Common myeloid progenitor, CD34-positive (primary cell): ENCODE measurements at regions not wholly inside any gene's neighbourhood (a gene's known extent, or its start where the extent isn't known, plus 50 kb on each side); places are given as distances from the start of the nearest gene placed in this dataset.

ENCODE experiments used
- CTCF ChIA-PET: fragments of 350-600 bp; sonication (Branson Sonifier 250); formaldehyde crosslinking; loops from one replicate; lab custom pipeline; 2021; ENCODE audit warnings: antibody characterized with exemption; lab: Charles Lee
- POLR2A ChIA-PET: fragments of 350-600 bp; sonication (Branson Sonifier 250); formaldehyde crosslinking; loops from one replicate; lab custom pipeline; 2021; ENCODE audit warnings: antibody characterized with exemption; lab: Charles Lee
- DNase-seq, 3 donors: peaks; one replicate each; pipeline versions ENCODE4 v3.0.0 to v3.0.0-alpha.2; 2013
- H3K27ac ChIP-seq, 2 experiments: 1 replicate in 1 of 2; 2 replicates in 1 of 2; pipeline ENCODE4 v1.7.0; 2013; ENCODE audit warnings: inconsistent platforms in 2 of 2, low read length in 2 of 2, mild to moderate bottlenecking in 2 of 2, low read depth in 1 of 2, moderate library complexity in 1 of 2; ENCODE audit not compliant: severe bottlenecking in 2 of 2, insufficient read depth in 1 of 2, poor library complexity in 1 of 2
- H3K27me3 ChIP-seq, 5 experiments: replicated peaks in 2 of 5; 1 replicate in 3 of 5; 2 replicates in 2 of 5; pipeline versions ENCODE4 v1.6.1 to v1.7.0; 2013; ENCODE audit warnings: low read length in 4 of 5, mild to moderate bottlenecking in 2 of 5, moderate library complexity in 2 of 5, inconsistent platforms in 1 of 5; ENCODE audit not compliant: insufficient read depth in 5 of 5, control insufficient read depth in 4 of 5
- H3K36me3 ChIP-seq, 4 experiments: 1 replicate in 2 of 4; 2 replicates in 2 of 4; pipeline versions ENCODE4 v1.6.1 to v1.7.0; 2013; ENCODE audit warnings: low read length in 3 of 4, control low read depth in 1 of 4, mild to moderate bottlenecking in 1 of 4; ENCODE audit not compliant: control insufficient read depth in 4 of 4, insufficient read depth in 4 of 4
- H3K4me1 ChIP-seq, 4 experiments: 1 replicate in 3 of 4; 2 replicates in 1 of 4; pipeline versions ENCODE4 v1.6.1 to v1.7.1; 2013; ENCODE audit warnings: low read length in 3 of 4, mild to moderate bottlenecking in 3 of 4, control low read depth in 1 of 4, inconsistent platforms in 1 of 4, moderate library complexity in 1 of 4; ENCODE audit not compliant: control insufficient read depth in 4 of 4, insufficient read depth in 4 of 4; ENCODE audit errors: control extremely low read depth in 1 of 4
- H3K4me3 ChIP-seq, 7 experiments: 1 replicate in 4 of 7; 2 replicates in 3 of 7; pipeline versions ENCODE4 v1.5.1 to v1.7.0; 2013; ENCODE audit warnings: mild to moderate bottlenecking in 7 of 7, low read length in 6 of 7, moderate library complexity in 6 of 7, inconsistent platforms in 2 of 7, low read depth in 2 of 7, control low read depth in 1 of 7; ENCODE audit not compliant: insufficient read depth in 4 of 7, control insufficient read depth in 1 of 7; ENCODE audit errors: extremely low read depth in 1 of 7
- H3K9me3 ChIP-seq, 5 experiments: 1 replicate in 4 of 5; 2 replicates in 1 of 5; pipeline versions ENCODE4 v1.6.1 to v1.7.1; 2013; ENCODE audit warnings: low read length in 4 of 5, mild to moderate bottlenecking in 2 of 5, inconsistent platforms in 1 of 5, low read depth in 1 of 5, moderate library complexity in 1 of 5; ENCODE audit not compliant: control insufficient read depth in 4 of 5, insufficient read depth in 2 of 5; ENCODE audit errors: control extremely low read depth in 1 of 5
- WGBS: methylation state at CpG from one replicate; pipeline ENCODE4 v1.1.5; 2013; ENCODE audit not compliant: insufficient coverage; 5-methylcytosine and 5-hydroxymethylcytosine counted together

GRCh38 chr15:77713281-77713680 is 80.6 kb upstream of the LINGO1 start:
- H3K9me3 ChIP-seq: no peaks in the 10 kb centered on the region
- peaks cover 0 to 11% (median 3%) of the 10 kb centered on the region in 4 experiments for H3K4me1 ChIP-seq
- no peak for DNase-seq
- no peak overlapping the region for H3K27ac ChIP-seq
- no peaks in the 10 kb centered on the region for H3K36me3 ChIP-seq
- POLR2A ChIA-PET: no interaction called here
- whole genome bisulfite sequencing: no CpG with 5 or more reads among the region's 10 CpGs
- peaks cover 0 to 7% (median 3%) of the 10 kb centered on the region in 5 experiments for H3K27me3 ChIP-seq
- CTCF ChIA-PET: no interaction called here
- H3K4me3 ChIP-seq: no peak overlapping the region

GRCh38 chr15:77712438-77712837 is 79.7 kb upstream of the LINGO1 start:
- POLR2A ChIA-PET: no interaction called here

GRCh38 chr15:77710637-77711036 is 77.9 kb upstream of the LINGO1 start:
- H3K36me3 ChIP-seq: no peaks in the 10 kb centered on the region
- H3K4me1 ChIP-seq: no peaks in the 10 kb centered on the region
- 98% methylated on average over 13 of the region's 13 CpGs for WGBS
- CTCF ChIA-PET: interaction anchor here (0.5 to 0.9 kb wide), 2 partner anchors 11 to 602 kb away, joined by 3 read pairs; no protein-coding TSS in a partner anchor
- no peak overlapping the region for H3K27ac ChIP-seq
- POLR2A ChIA-PET: no interaction called here
- H3K9me3 ChIP-seq: no peaks in the 10 kb centered on the region
- no peak overlapping the region for H3K4me3 ChIP-seq
- no peak for DNase-seq
- peaks cover 0 to 5% (median 0%) of the 10 kb centered on the region in 5 experiments for H3K27me3 ChIP-seq

More at GRCh38 chr15:77712438-77712837, 79.7 kb upstream of the LINGO1 start:
- H3K4me3 ChIP-seq: no peak overlapping the region
- H3K4me1 ChIP-seq: peaks cover 0 to 9% (median 3%) of the 10 kb centered on the region in 4 experiments
- H3K9me3 ChIP-seq: no peaks in the 10 kb centered on the region
- H3K27ac ChIP-seq: no peak overlapping the region
- CTCF ChIA-PET: no interaction called here
- peaks cover 0 to 7% (median 2%) of the 10 kb centered on the region in 5 experiments for H3K27me3 ChIP-seq
- WGBS: 71% methylated on average over 4 of the region's 4 CpGs
- no peaks in the 10 kb centered on the region for H3K36me3 ChIP-seq
- no peak for DNase-seq

GRCh38 chr15:77710206-77710605 is 77.5 kb upstream of the LINGO1 start:
- ChIA-PET CTCF (interaction anchor here (0.5 to 0.9 kb wide), 2 partner anchors 11 to 602 kb away, joined by 3 read pairs; no protein-coding TSS in a partner anchor), POLR2A (no interaction called here)
- peaks cover 0 to 5% (median 0%) of the 10 kb centered on the region in 5 experiments for H3K27me3 ChIP-seq
- H3K4me3 ChIP-seq: no peak overlapping the region
- no peak overlapping the region for H3K27ac ChIP-seq
- H3K4me1 ChIP-seq: no peaks in the 10 kb centered on the region
- DNase-seq: no peak
- H3K9me3 ChIP-seq: no peaks in the 10 kb centered on the region
- no peaks in the 10 kb centered on the region for H3K36me3 ChIP-seq
- WGBS: 89% methylated on average over 10 of the region's 10 CpGs

- Histone ChIP-seq H3K36me3 (no peaks in the 10 kb centered on the region), H3K4me3 (no peak overlapping the region), H3K27ac (no peak overlapping the region), H3K9me3 (no peaks in the 10 kb centered on the region), H3K4me1 (no peaks in the 10 kb centered on the region), H3K27me3 (peaks cover 0 to 5% (median 0%) of the 10 kb centered on the region in 5 experiments)
- CTCF ChIA-PET: interaction anchor here (0.9 to 1.0 kb wide), 2 partner anchors 12 to 35 kb away, joined by 3 read pairs; no protein-coding TSS in a partner anchor
- POLR2A ChIA-PET: interaction anchor here (0.7 kb wide), 1 partner anchor 65 kb away, joined by 3 read pairs; no protein-coding TSS in a partner anchor
- WGBS: 89% methylated on average over 8 of the region's 10 CpGs
- DNase-seq: no peak
These were observed 76.6 kb upstream of the LINGO1 start for GRCh38 chr15:77709135-77709886.

GRCh38 chr15:77706482-77707244 is 74.0 kb upstream of the LINGO1 start:
- POLR2A ChIA-PET: no interaction called here
- CTCF ChIA-PET: no interaction called here
- Histone ChIP-seq H3K27me3 (peaks cover 0 to 5% (median 0%) of the 10 kb centered on the region in 5 experiments), H3K4me3 (no peak overlapping the region), H3K27ac (no peak overlapping the region), H3K36me3 (no peaks in the 10 kb centered on the region), H3K9me3 (no peaks in the 10 kb centered on the region), H3K4me1 (no peaks in the 10 kb centered on the region)
- 94% methylated on average over 5 of the region's 5 CpGs for WGBS
- no peak for DNase-seq
